Heart left ventricle (tissue), 16 donors: ENCODE measurements at regions not wholly inside any gene's neighbourhood (a gene's known extent, or its start where the extent isn't known, plus 50 kb on each side); places are given as distances from the start of the nearest gene placed in this dataset.

ENCODE experiments used
- ATAC-seq, 4 donors: fragments of 200-7000 bp; cut with Tn5 transposase; one replicate each; pipeline ENCODE4 v1.9.1; 2020 to 2022; ENCODE audit warnings: moderate library complexity in 4 of 4, mild to moderate bottlenecking in 3 of 4, moderate number of reproducible peaks in 1 of 4
- DNase-seq, 5 donors: peaks; one replicate each; pipeline ENCODE4 v3.0.0-alpha.2; 2020
- H3K27ac ChIP-seq, 12 donors: fragments of 200-600 bp; sonication (generic) in 4 of 12; one replicate each; pipeline versions ENCODE4 v1.5.0 to v1.8.0; 2016 to 2022; ENCODE audit warnings: mild to moderate bottlenecking in 2 of 12
- H3K27me3 ChIP-seq, 9 donors: fragments of 200-600 bp; sonication (generic) in 2 of 9; one replicate each; pipeline versions ENCODE4 v1.5.1 to v1.8.0; 2016 to 2022; ENCODE audit warnings: mild to moderate bottlenecking in 3 of 9
- H3K36me3 ChIP-seq, 9 donors: fragments of 200-600 bp; sonication (generic) in 2 of 9; one replicate each; pipeline versions ENCODE4 v1.5.0 to v1.8.0; 2018 to 2022; ENCODE audit warnings: mild to moderate bottlenecking in 2 of 9
- H3K4me1 ChIP-seq, 12 donors: fragments of 200-600 bp; sonication (generic) in 4 of 12; one replicate each; pipeline versions ENCODE4 v1.5.0 to v1.8.0; 2016 to 2022; ENCODE audit warnings: mild to moderate bottlenecking in 3 of 12
- H3K4me3 ChIP-seq, 12 donors: fragments of 200-600 bp; sonication (generic) in 4 of 12; one replicate each; pipeline versions ENCODE4 v1.5.0 to v1.8.0; 2017 to 2022; ENCODE audit warnings: mild to moderate bottlenecking in 9 of 12, moderate library complexity in 4 of 12
- H3K9me3 ChIP-seq, 12 donors: fragments of 200-600 bp; sonication (generic) in 4 of 12; one replicate each; pipeline versions ENCODE4 v1.5.0 to v1.8.0; 2016 to 2022; ENCODE audit warnings: mild to moderate bottlenecking in 1 of 12
- CTCF ChIP-seq, 12 donors: fragments of 200-600 bp; sonication (generic) in 4 of 12; IDR thresholded peaks; one replicate each; pipeline versions ENCODE4 v1.5.0 to v1.8.0; 2018 to 2022; ENCODE audit warnings: antibody characterized with exemption in 12 of 12, mild to moderate bottlenecking in 5 of 12
- POLR2A ChIP-seq, 2 donors: fragments of 450-650 bp; IDR thresholded peaks; one replicate each; pipeline ENCODE4 v1.6.1; 2017; ENCODE audit warnings: antibody characterized with exemption in 2 of 2, mild to moderate bottlenecking in 2 of 2, moderate library complexity in 2 of 2
- WGBS, 4 donors: extraction: QIAGEN DNeasy Blood & Tissue Kit in 2 of 4; methylation state at CpG; one replicate each; pipeline versions ENCODE4 v1.1.5 to v1.1.7; 2013 to 2018; 5-methylcytosine and 5-hydroxymethylcytosine counted together
- intact Hi-C, 10 donors: fragments of 100-400 bp; cut with DNase I; formaldehyde crosslinking; loops; one replicate each; pipeline versions ENCODE4 v1.11.1 to v1.14.2; 2022
- donor health status: ischemic (EF 13 %, LVEDD 7.1; RV severe dilation, severe dysfunction).
- donor health status: healthy with polysubstance abuse.
- donor health status: DM: no; HTN: yes; CAD: no.
- donor health status: DM: no; HTN: no; CAD: no.
- donor health status: ischemic (EF 25% LVEDD 6.9; RV normal size, moderate dysfunction).
- donor health status: ischemic (EF 25% LVEDD 5.7; RV mildly dilated, moderate dysfunction).
- donor health status: healthy.
- donor health status: DM: yes; HTN: yes; CAD: no.
- donor health status: ischemic (EF 35%, LVEDD 5.7; RV mildly dilated, moderate dysfunction).
- donor health status: nonischemic (EF 11% LVEDD 7.7; RV severe dilation, severe dysfunction).
- donor health status: DM: yes; HTN: yes; CAD: no.
- donor health status: PGD.
- donor health status: ischemic (EF 29% LVEDD 5.4; RV normal size, mild dysfunction).
- donor health status: nonischemic (EF 23%, LVEDD 6.1; RV moderate dilation, normal function).

- H3K27ac ChIP-seq, result no peak overlapping the region
- H3K27me3 ChIP-seq, result no peaks in the 10 kb centered on the region
- intact Hi-C loops, result no loop called here
- H3K9me3 ChIP-seq, result no peaks in the 10 kb centered on the region
- DNase-seq (no peak), ATAC-seq (no peak)
- TF ChIP-seq POLR2A (IDR thresholded peaks at IDR 0.05) (no peak), CTCF (IDR thresholded peaks at IDR 0.05) (no peak)
- H3K36me3 ChIP-seq, result no peaks in the 10 kb centered on the region
- H3K4me3 ChIP-seq, result no peak overlapping the region
- no peaks in the 10 kb centered on the region for H3K4me1 ChIP-seq
These were observed 842.3 kb downstream of the BCL11A start for GRCh38 chr2:59711121-59711520.

GRCh38 chr2:59706729-59707128, 846.7 kb downstream of the BCL11A start:
- WGBS, 4 donors, result 77 to 89% (median 84%) methylated on average over 4 of the region's 4 CpGs
- Histone ChIP-seq H3K4me3 (no peak overlapping the region), H3K27ac (no peak overlapping the region), H3K27me3 (no peaks in the 10 kb centered on the region), H3K9me3 (peaks cover 0 to 14% (median 1%) of the 10 kb centered on the region in 12 donors), H3K4me1 (no peaks in the 10 kb centered on the region), H3K36me3 (no peaks in the 10 kb centered on the region)
- DNase-seq (no peak), ATAC-seq (no peak)
- intact Hi-C loops, result no loop called here
- TF ChIP-seq POLR2A (IDR thresholded peaks at IDR 0.05) (no peak), CTCF (IDR thresholded peaks at IDR 0.05) (no peak)

GRCh38 chr2:59703796-59704195, 849.7 kb downstream of the BCL11A start:
- Histone ChIP-seq H3K27ac (no peak overlapping the region), H3K9me3 (peaks cover 0 to 21% (median 1%) of the 10 kb centered on the region in 12 donors), H3K4me3 (no peak overlapping the region), H3K27me3 (no peaks in the 10 kb centered on the region), H3K36me3 (no peaks in the 10 kb centered on the region), H3K4me1 (no peaks in the 10 kb centered on the region)
- intact Hi-C loops, result no loop called here
- no peak for TF ChIP-seq CTCF (IDR thresholded peaks at IDR 0.05)
- no peak for TF ChIP-seq POLR2A (IDR thresholded peaks at IDR 0.05)
- WGBS, 4 donors, result 63 to 83% (median 68%) methylated on average over 1 of the region's 1 CpG
- ATAC-seq (no peak), DNase-seq (no peak)

GRCh38 chr2:59702026-59702425, 851.4 kb downstream of the BCL11A start:
- Histone ChIP-seq H3K36me3 (no peaks in the 10 kb centered on the region), H3K4me3 (no peak overlapping the region), H3K27ac (no peak overlapping the region), H3K9me3 (peaks cover 0 to 21% (median 1%) of the 10 kb centered on the region in 12 donors), H3K4me1 (no peaks in the 10 kb centered on the region), H3K27me3 (no peaks in the 10 kb centered on the region)
- ATAC-seq, result no peak
- whole genome bisulfite sequencing, 4 donors, result 71 to 77% (median 74%) methylated on average over 1 of the region's 1 CpG
- DNase-seq, result no peak
- intact Hi-C loops, result no loop called here
- no peak for TF ChIP-seq CTCF (IDR thresholded peaks at IDR 0.05)
